MCF 10A (cell line): ENCODE measurements at regions not wholly inside any gene's neighbourhood (a gene's known extent, or its start where the extent isn't known, plus 50 kb on each side); places are given as distances from the start of the nearest gene placed in this dataset.

ENCODE experiments used
- BruUV-seq: library from RNA; stranded (reverse); fragments of 400-500 nt; replicated peaks from 2 replicates; lab custom pipeline; 2021; lab: Mats Ljungman, UMichigan
- CTCF ChIA-PET: fragments of 300-600 bp; sonication (Branson Sonifier 250); formaldehyde crosslinking; extraction: SDS; loops from one replicate; lab custom pipeline; 2021; ENCODE audit warnings: antibody characterized with exemption, inconsistent platforms; lab: Yijun Ruan, JAX
- POLR2A ChIA-PET: fragments of 300-600, 350-650 bp; sonication (Branson Sonifier 250); formaldehyde crosslinking; extraction: SDS; loops from one replicate; lab custom pipeline; 2020; ENCODE audit warnings: antibody characterized with exemption, inconsistent platforms; lab: Yijun Ruan, JAX
- DNase-seq: peaks from one replicate; pipeline ENCODE4 v3.0.0-alpha.2; 2018; ENCODE audit not compliant: unreplicated experiment
- H3K27ac Mint-ChIP-seq: one replicate; pipeline ENCODE4 v1.8.0; 2022; ENCODE audit warnings: mild to moderate bottlenecking, low read depth, mixed read lengths; ENCODE audit not compliant: unreplicated experiment
- H3K27me3 Mint-ChIP-seq: one replicate; pipeline ENCODE4 v1.8.0; 2022; ENCODE audit warnings: mixed read lengths; ENCODE audit not compliant: insufficient read depth, unreplicated experiment
- H3K36me3 Mint-ChIP-seq: one replicate; pipeline ENCODE4 v1.8.0; 2022; ENCODE audit warnings: mild to moderate bottlenecking, moderate library complexity, mixed read lengths; ENCODE audit not compliant: insufficient read depth, unreplicated experiment
- H3K4me1 Mint-ChIP-seq: one replicate; pipeline ENCODE4 v1.8.0; 2022; ENCODE audit warnings: mixed read lengths; ENCODE audit not compliant: insufficient read depth, unreplicated experiment
- H3K4me3 Mint-ChIP-seq: one replicate; pipeline ENCODE4 v1.8.0; 2022; ENCODE audit warnings: mild to moderate bottlenecking, moderate library complexity, mixed read lengths; ENCODE audit not compliant: unreplicated experiment
- H3K9me3 Mint-ChIP-seq: one replicate; pipeline ENCODE4 v1.8.0; 2022; ENCODE audit warnings: mixed read lengths; ENCODE audit not compliant: unreplicated experiment
- intact Hi-C: fragments of 100-400 bp; cut with micrococcal nuclease; formaldehyde crosslinking; loops from 2 replicates; pipeline ENCODE4 v1.14.1; 2022
- TF ChIP-seq, protein P1 (sequence below): fragments of 200-600 bp; IDR thresholded peaks from one replicate; pipeline ENCODE4 v1.8.0; 2022; ENCODE audit warnings: antibody characterized with exemption, mild to moderate bottlenecking; ENCODE audit not compliant: unreplicated experiment

DNA sequence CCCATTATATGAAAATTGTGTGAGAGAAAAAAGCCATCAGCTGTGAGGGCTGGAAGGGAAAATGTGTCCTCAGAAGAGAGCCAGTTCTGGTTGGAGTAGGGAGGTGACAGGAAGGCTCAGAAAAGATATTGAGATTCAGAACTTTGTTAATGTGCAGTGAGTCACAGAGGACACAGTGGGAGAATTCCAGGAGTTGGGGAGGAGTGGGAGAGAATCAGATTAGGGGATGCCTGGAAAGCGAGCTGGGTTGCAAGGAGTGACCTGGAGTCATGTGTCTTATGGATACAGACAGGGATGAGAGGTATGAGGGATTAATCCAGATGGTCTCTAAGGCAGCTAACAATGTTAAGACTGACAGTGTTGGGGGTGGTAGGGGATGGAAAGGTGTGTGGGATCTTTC lies 67.5 kb downstream of the CHST2 start:
- Mint-ChIP-seq H3K4me3 (no peak overlapping the region), H3K36me3 (no peaks in the 10 kb centered on the region), H3K9me3 (no peaks in the 10 kb centered on the region), H3K4me1 (no peaks in the 10 kb centered on the region), H3K27ac (no peak overlapping the region), H3K27me3 (no peaks in the 10 kb centered on the region)
- DNase-seq = no peak
- no TSS peak for BruUV-seq
- TF ChIP-seq, protein P1, sequence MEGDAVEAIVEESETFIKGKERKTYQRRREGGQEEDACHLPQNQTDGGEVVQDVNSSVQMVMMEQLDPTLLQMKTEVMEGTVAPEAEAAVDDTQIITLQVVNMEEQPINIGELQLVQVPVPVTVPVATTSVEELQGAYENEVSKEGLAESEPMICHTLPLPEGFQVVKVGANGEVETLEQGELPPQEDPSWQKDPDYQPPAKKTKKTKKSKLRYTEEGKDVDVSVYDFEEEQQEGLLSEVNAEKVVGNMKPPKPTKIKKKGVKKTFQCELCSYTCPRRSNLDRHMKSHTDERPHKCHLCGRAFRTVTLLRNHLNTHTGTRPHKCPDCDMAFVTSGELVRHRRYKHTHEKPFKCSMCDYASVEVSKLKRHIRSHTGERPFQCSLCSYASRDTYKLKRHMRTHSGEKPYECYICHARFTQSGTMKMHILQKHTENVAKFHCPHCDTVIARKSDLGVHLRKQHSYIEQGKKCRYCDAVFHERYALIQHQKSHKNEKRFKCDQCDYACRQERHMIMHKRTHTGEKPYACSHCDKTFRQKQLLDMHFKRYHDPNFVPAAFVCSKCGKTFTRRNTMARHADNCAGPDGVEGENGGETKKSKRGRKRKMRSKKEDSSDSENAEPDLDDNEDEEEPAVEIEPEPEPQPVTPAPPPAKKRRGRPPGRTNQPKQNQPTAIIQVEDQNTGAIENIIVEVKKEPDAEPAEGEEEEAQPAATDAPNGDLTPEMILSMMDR = no peak
- CTCF ChIA-PET = no interaction called here
- intact Hi-C loops = no loop called here
- POLR2A ChIA-PET = interaction anchor here (1.5 kb wide), 1 partner anchor 11 kb away, joined by 4 read pairs; no protein-coding TSS in a partner anchor

DNA sequence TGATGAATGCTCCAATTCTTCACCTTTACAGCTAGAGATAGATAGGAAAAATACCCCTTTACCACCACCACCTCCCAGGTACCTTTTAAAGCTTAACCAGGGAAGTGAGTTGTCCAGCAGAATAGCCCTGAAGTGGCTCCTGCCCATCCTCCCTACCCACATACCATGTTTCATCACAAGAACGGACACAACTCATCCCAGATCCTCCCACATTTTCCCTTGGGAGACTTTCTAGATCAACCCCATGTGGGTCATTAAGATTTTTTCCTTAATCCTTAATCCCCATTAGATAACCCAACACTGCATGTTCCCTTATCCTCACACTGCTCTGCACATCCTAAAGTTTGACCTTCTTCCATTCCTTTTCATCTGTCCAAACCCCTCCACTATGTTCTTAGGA lies 69.3 kb downstream of the CHST2 start:
- Mint-ChIP-seq H3K27me3 (no peaks in the 10 kb centered on the region), H3K9me3 (no peaks in the 10 kb centered on the region), H3K4me3 (no peak overlapping the region), H3K36me3 (no peaks in the 10 kb centered on the region), H3K27ac (no peak overlapping the region), H3K4me1 (no peaks in the 10 kb centered on the region)
- BruUV-seq = no TSS peak
- intact Hi-C loops = no loop called here
- CTCF ChIA-PET = no interaction called here
- POLR2A ChIA-PET = interaction anchor here (0.7 kb wide), 1 partner anchor 38 kb away, joined by 3 read pairs; no protein-coding TSS in a partner anchor
- TF ChIP-seq, protein P1 = no peak
- no peak for DNase-seq

DNA sequence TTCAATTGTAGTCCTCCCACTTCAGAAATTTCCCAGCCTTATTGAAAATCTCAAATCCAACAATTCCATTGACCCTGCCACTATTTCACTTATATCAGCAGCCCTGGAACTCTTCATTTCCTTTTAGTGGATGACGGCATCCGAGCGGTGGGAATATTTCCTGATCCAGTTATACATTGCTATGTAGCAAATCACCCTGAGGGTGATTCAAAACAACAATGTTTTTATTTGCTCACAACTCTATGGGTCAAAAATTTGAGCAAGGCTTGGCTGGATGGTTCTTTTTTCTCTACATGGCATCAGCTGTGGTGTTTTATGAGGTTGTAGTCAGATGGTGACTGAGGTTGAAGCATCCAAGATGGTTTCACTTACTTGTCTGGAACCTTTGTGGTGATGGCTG lies 70.5 kb downstream of the CHST2 start:
- Mint-ChIP-seq H3K27ac (no peak overlapping the region), H3K9me3 (no peaks in the 10 kb centered on the region), H3K27me3 (no peaks in the 10 kb centered on the region), H3K4me1 (no peaks in the 10 kb centered on the region), H3K4me3 (no peak overlapping the region), H3K36me3 (no peaks in the 10 kb centered on the region)
- ChIA-PET POLR2A (interaction anchor here (0.7 kb wide), 1 partner anchor 391 kb away, joined by 3 read pairs; no protein-coding TSS in a partner anchor), CTCF (no interaction called here)
- intact Hi-C loops = no loop called here
- no TSS peak for BruUV-seq
- TF ChIP-seq, protein P1 = no peak
- no peak for DNase-seq

GRCh38 chr3:143192193-143192592 lies 72.6 kb downstream of the CHST2 start:
- no peaks in the 10 kb centered on the region for H3K27me3 Mint-ChIP-seq
- no peaks in the 10 kb centered on the region for H3K9me3 Mint-ChIP-seq
- POLR2A ChIA-PET = no interaction called here
- H3K36me3 Mint-ChIP-seq = no peaks in the 10 kb centered on the region
- no peak overlapping the region for H3K4me3 Mint-ChIP-seq
- no TSS peak for BruUV-seq
- H3K27ac Mint-ChIP-seq = no peak overlapping the region
- TF ChIP-seq, protein P1 = no peak
- CTCF ChIA-PET = no interaction called here
- H3K4me1 Mint-ChIP-seq = no peaks in the 10 kb centered on the region
- DNase-seq = no peak
- intact Hi-C loops = no loop called here
